Fibroblast of lung (primary cell): ENCODE measurements at regions not wholly inside any gene's neighbourhood (a gene's known extent, or its start where the extent isn't known, plus 50 kb on each side); places are given as distances from the start of the nearest gene placed in this dataset.

Experiments used
- DNase-seq, 2 donors: peaks; one replicate each; pipeline versions ENCODE4 v3.0.0 to v3.0.0-alpha.2; 2010; ENCODE audit warnings: low read depth in 2 of 2
- H2AFZ ChIP-seq: 2 replicates; pipeline ENCODE4 v1.5.1; 2012; ENCODE audit warnings: low read length, control low read depth, inconsistent platforms
- H3K27ac ChIP-seq: 2 replicates; pipeline ENCODE4 v1.5.1; 2011; ENCODE audit warnings: low read length, control low read depth; ENCODE audit not compliant: insufficient read depth
- H3K27me3 ChIP-seq: 2 replicates; pipeline ENCODE4 v1.5.1; 2011; ENCODE audit warnings: mild to moderate bottlenecking, low read length; ENCODE audit not compliant: control insufficient read depth, insufficient read depth
- H3K36me3 ChIP-seq: 2 replicates; pipeline ENCODE4 v1.5.1; 2011; ENCODE audit warnings: low read length; ENCODE audit not compliant: control insufficient read depth, insufficient read depth
- H3K4me1 ChIP-seq: 2 replicates; pipeline ENCODE4 v1.5.1; 2011; ENCODE audit warnings: low read length; ENCODE audit not compliant: control insufficient read depth, insufficient read depth; ENCODE audit errors: extremely low read depth
- H3K4me2 ChIP-seq: 2 replicates; pipeline ENCODE4 v1.5.1; 2011; ENCODE audit warnings: low read length, control low read depth; ENCODE audit not compliant: insufficient read depth; ENCODE audit errors: extremely low read depth
- H3K4me3 ChIP-seq, 4 experiments: fragments of 200-600 bp in 1 of 4; sonication (generic) in 1 of 4; replicated peaks in 1 of 4; 2 replicates each; pipeline ENCODE4 v1.5.1; 2011 to 2016; ENCODE audit warnings: low read length in 4 of 4, low read depth in 3 of 4, mild to moderate bottlenecking in 3 of 4, control low read depth in 2 of 4, inconsistent platforms in 1 of 4, mixed read lengths in 1 of 4; ENCODE audit not compliant: insufficient read depth in 1 of 4; ENCODE audit errors: control extremely low read depth in 1 of 4
- H3K79me2 ChIP-seq: 2 replicates; pipeline ENCODE4 v1.5.1; 2012; ENCODE audit warnings: mild to moderate bottlenecking, low read length, inconsistent platforms; ENCODE audit not compliant: control insufficient read depth, insufficient read depth
- H3K9ac ChIP-seq: 2 replicates; pipeline ENCODE4 v1.5.1; 2011; ENCODE audit warnings: mild to moderate bottlenecking, low read length, control low read depth; ENCODE audit not compliant: insufficient read depth
- H3K9me3 ChIP-seq: 2 replicates; pipeline ENCODE4 v1.5.1; 2012; ENCODE audit warnings: low read depth, low read length; ENCODE audit not compliant: control insufficient read depth, insufficient read depth
- H4K20me1 ChIP-seq: 2 replicates; pipeline ENCODE4 v1.5.1; 2011; ENCODE audit warnings: low read length; ENCODE audit not compliant: control insufficient read depth, insufficient read depth; ENCODE audit errors: extremely low read depth
- CTCF ChIP-seq, 2 donors: IDR thresholded peaks in 1 of 2; conservative IDR thresholded peaks in 1 of 2; 1 replicate in 1 of 2; 2 replicates in 1 of 2; pipeline ENCODE4 v1.5.1; 2011 to 2012; ENCODE audit warnings: low read length in 2 of 2, control low read depth in 1 of 2, inconsistent platforms in 1 of 2, low read depth in 1 of 2, mild to moderate bottlenecking in 1 of 2
- EZH2 ChIP-seq: IDR thresholded peaks from 2 replicates; pipeline ENCODE4 v1.5.1; 2012; ENCODE audit warnings: low read length, control low read depth, mild to moderate bottlenecking; ENCODE audit errors: missing control alignments

DNA sequence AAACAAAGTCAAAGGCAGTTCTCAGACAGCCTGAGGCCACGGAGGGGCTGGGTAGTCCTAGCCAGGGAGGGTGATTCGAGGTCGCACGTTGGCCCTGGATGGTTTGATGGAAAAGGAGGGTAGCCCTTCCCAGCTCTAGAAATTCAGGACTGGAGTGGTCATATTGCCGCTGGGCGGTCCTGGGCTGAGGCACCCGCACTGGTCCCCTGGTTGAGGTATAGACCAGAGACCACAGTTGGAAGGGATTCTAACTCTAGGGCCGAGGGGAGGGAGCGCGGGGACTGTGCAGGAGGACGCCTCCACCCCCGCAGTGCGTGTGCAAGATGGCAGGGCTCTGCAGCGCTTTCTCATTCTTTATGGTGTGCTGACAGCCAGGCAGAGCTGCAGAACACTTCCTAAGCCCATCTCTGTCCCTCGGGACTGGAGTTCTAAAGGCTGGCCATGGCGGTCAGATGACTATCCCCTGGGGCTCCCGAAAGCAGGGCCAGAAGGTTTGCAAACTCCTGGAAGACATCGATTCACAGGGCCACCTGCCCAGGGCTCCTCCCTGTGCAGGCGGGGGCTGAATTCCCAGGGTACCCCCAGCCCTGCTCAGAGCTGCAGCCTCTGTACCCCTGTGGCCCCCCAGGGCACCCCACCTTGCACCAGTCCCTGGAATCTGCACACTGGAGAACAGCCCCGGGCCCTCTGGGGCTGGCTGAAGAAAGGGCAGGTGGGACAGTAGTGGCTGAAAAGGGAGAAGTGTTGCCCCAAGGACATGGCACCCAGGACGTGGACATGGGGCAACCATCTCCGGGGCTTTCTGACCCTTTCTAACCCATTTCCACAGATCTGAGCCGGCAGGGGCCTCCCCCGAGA, 51.0 kb upstream of the ELN start:
- Histone ChIP-seq H2AFZ (no peak overlapping the region), H3K27ac (no peak overlapping the region), H3K79me2 (no peaks in the 10 kb centered on the region), H3K9ac (no peak overlapping the region), H3K4me3 (no peak overlapping the region), H3K9me3 (no peaks in the 10 kb centered on the region), H4K20me1 (no peaks in the 10 kb centered on the region), H3K4me2 (no peak overlapping the region), H3K4me1 (peaks cover 2% of the 10 kb centered on the region), H3K27me3 (no peaks in the 10 kb centered on the region), H3K36me3 (no peaks in the 10 kb centered on the region)
- DNase-seq, result no peak
- TF ChIP-seq EZH2 (no peak), CTCF (conservative IDR thresholded peaks at IDR 0.05 in 1 of 2, IDR thresholded peaks at IDR 0.05 in 1 of 2; ENCODE audit: low read depth in 1 of 2, low read length in 2 of 2) (no peak)

DNA sequence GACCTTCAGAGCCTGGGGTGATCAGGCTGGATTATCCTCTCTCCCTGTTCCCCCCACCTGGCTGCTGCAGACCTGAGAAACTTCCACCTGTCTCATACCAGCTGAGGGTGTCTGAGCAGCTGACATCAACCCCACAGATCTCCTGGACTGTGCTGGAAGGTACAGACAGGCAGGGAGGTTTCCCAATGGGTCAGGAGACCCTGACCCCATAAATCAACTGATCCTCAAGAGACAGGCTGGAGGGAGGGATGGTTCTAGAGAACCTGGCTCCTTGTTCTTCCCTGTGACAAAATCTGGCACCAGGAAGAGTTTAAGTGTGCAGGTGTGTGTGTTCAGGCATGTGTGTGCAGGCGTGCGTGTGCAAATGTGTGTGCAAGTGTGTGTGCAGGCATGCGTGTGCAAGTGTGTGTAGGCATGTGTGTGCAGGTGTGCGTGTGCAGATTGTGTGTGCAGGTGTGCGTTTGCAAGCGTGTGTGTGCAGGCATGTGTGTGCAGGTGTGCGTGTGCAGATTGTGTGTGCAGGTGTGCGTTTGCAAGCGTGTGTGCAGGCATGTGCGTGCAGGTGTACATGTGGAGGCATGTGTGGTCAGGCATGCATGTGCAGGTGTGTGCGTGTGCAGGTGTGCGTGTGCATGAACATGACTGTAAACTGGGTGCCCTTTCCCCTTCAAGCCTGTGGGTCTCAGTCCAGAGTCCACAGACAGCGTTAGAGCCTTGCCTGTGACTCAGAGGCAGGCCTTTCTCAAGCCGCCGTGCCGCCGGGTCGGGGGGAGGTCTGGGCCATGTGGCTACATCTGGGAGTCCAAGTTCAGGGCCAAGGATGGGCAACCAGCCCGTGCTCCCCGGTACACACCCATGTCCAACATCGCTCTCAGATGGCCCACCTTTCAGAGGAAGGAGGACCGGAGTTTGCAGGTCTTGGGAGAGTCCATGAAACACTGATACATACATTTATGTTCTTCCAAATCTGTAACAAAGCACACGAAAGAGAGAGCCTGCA, 50.1 kb upstream of the ELN start:
- DNase-seq, result peak in 1 of 2 donors; percentile 26
- Histone ChIP-seq H4K20me1 (no peaks in the 10 kb centered on the region), H3K4me1 (peaks cover 2% of the 10 kb centered on the region), H2AFZ (no peak overlapping the region), H3K9ac (no peak overlapping the region), H3K36me3 (no peaks in the 10 kb centered on the region), H3K4me3 (no peak overlapping the region), H3K9me3 (no peaks in the 10 kb centered on the region), H3K4me2 (no peak overlapping the region), H3K27me3 (no peaks in the 10 kb centered on the region), H3K79me2 (no peaks in the 10 kb centered on the region), H3K27ac (no peak overlapping the region)
- no peak for TF ChIP-seq CTCF (conservative IDR thresholded peaks at IDR 0.05 in 1 of 2, IDR thresholded peaks at IDR 0.05 in 1 of 2; ENCODE audit: low read depth in 1 of 2, low read length in 2 of 2)
- TF ChIP-seq EZH2, result no peak
